CD4-positive, alpha-beta memory T cell (primary cell): ENCODE measurements at regions not wholly inside any gene's neighbourhood (a gene's known extent, or its start where the extent isn't known, plus 50 kb on each side); places are given as distances from the start of the nearest gene placed in this dataset.
A peak's percentile ranks its signal among the peaks of the same experiment; 100 is the strongest.

ENCODE experiments used
- CTCF ChIA-PET: fragments of 350-600 bp; sonication (Branson Sonifier 250); formaldehyde crosslinking; loops from one replicate; lab custom pipeline; 2021; ENCODE audit warnings: inconsistent platforms; ENCODE audit not compliant: partially characterized antibody; lab: Charles Lee
- POLR2A ChIA-PET: fragments of 350-600 bp; sonication (Branson Sonifier 250); formaldehyde crosslinking; loops from one replicate; lab custom pipeline; 2021; ENCODE audit not compliant: partially characterized antibody; lab: Charles Lee
- DNase-seq, 5 donors: peaks; one replicate each; pipeline versions ENCODE4 v3.0.0 to v3.0.0-alpha.2; 2020 to 2022; ENCODE audit warnings: mixed read lengths in 1 of 5
- H3K27ac ChIP-seq: one replicate; pipeline ENCODE4 v1.7.0; 2013; ENCODE audit warnings: low read depth, low read length
- H3K27me3 ChIP-seq: 2 replicates; pipeline ENCODE4 v1.7.0; 2013; ENCODE audit warnings: mild to moderate bottlenecking, low read length, moderate library complexity; ENCODE audit not compliant: insufficient read depth
- H3K36me3 ChIP-seq: 2 replicates; pipeline ENCODE4 v1.7.0; 2013; ENCODE audit warnings: mild to moderate bottlenecking, low read length, moderate library complexity; ENCODE audit not compliant: insufficient read depth
- H3K4me1 ChIP-seq: 2 replicates; pipeline ENCODE4 v1.7.0; 2013; ENCODE audit warnings: mild to moderate bottlenecking, low read length, moderate library complexity; ENCODE audit not compliant: insufficient read depth
- H3K4me3 ChIP-seq, 2 donors: one replicate each; pipeline ENCODE4 v1.7.0; 2013; ENCODE audit warnings: low read length in 2 of 2, mild to moderate bottlenecking in 1 of 2
- H3K9me3 ChIP-seq, 2 donors: one replicate each; pipeline ENCODE4 v1.7.0; 2013; ENCODE audit warnings: low read length in 2 of 2, control low read depth in 1 of 2; ENCODE audit not compliant: control insufficient read depth in 1 of 2
- H3K27ac Mint-ChIP-seq, 7 donors: one replicate each; pipeline ENCODE4 v1.8.0; 2020 to 2021; ENCODE audit warnings: mixed read lengths in 7 of 7, mild to moderate bottlenecking in 6 of 7, inconsistent platforms in 3 of 7, moderate library complexity in 3 of 7
- H3K27me3 Mint-ChIP-seq, 2 donors: one replicate each; pipeline ENCODE4 v1.8.0; 2020 to 2021; ENCODE audit warnings: mixed read lengths in 2 of 2
- H3K36me3 Mint-ChIP-seq, 2 donors: one replicate each; pipeline ENCODE4 v1.8.0; 2020 to 2021; ENCODE audit warnings: mixed read lengths in 2 of 2, inconsistent platforms in 1 of 2, mild to moderate bottlenecking in 1 of 2
- H3K4me1 Mint-ChIP-seq, 4 donors: one replicate each; pipeline ENCODE4 v1.8.0; 2020 to 2021; ENCODE audit warnings: mixed read lengths in 4 of 4, mild to moderate bottlenecking in 1 of 4
- H3K4me3 Mint-ChIP-seq, 8 donors: one replicate each; pipeline ENCODE4 v1.8.0; 2020 to 2021; ENCODE audit warnings: mixed read lengths in 8 of 8, mild to moderate bottlenecking in 7 of 8, moderate library complexity in 6 of 8, inconsistent platforms in 3 of 8
- H3K9me3 Mint-ChIP-seq, 8 donors: one replicate each; pipeline ENCODE4 v1.8.0; 2020 to 2021; ENCODE audit warnings: mixed read lengths in 8 of 8, mild to moderate bottlenecking in 5 of 8, inconsistent platforms in 3 of 8, moderate library complexity in 1 of 8
- intact Hi-C: fragments of 100-400 bp; cut with micrococcal nuclease; formaldehyde crosslinking; loops from one replicate; pipeline ENCODE4 v1.15.1; 2023

GRCh38 chr18:4851301-4851976 is 345.6 kb downstream of the AKAIN1 start:
- Mint-ChIP-seq H3K27me3 (no peaks in the 10 kb centered on the region), H3K9me3 (peaks cover 0 to 13% (median 7%) of the 10 kb centered on the region in 8 donors), H3K4me1 (no peaks in the 10 kb centered on the region), H3K4me3 (no peak overlapping the region), H3K36me3 (no peaks in the 10 kb centered on the region), H3K27ac (no peak overlapping the region)
- Histone ChIP-seq H3K27ac (no peak overlapping the region), H3K4me3 (no peak overlapping the region), H3K9me3 (no peaks in the 10 kb centered on the region), H3K27me3 (no peaks in the 10 kb centered on the region), H3K36me3 (no peaks in the 10 kb centered on the region), H3K4me1 (no peaks in the 10 kb centered on the region)
- CTCF ChIA-PET: no interaction called here
- no peak for DNase-seq
- intact Hi-C loops: no loop called here
- POLR2A ChIA-PET: no interaction called here

- ChIA-PET POLR2A (no interaction called here), CTCF (no interaction called here)
- no peaks in the 10 kb centered on the region for H3K27me3 ChIP-seq
- H3K4me3 Mint-ChIP-seq: no peak overlapping the region
- no peaks in the 10 kb centered on the region for H3K36me3 ChIP-seq
- H3K27me3 Mint-ChIP-seq: no peaks in the 10 kb centered on the region
- no peaks in the 10 kb centered on the region for H3K4me1 Mint-ChIP-seq
- no peak for DNase-seq
- H3K36me3 Mint-ChIP-seq: no peaks in the 10 kb centered on the region
- intact Hi-C loops: no loop called here
- H3K27ac Mint-ChIP-seq: no peak overlapping the region
- no peak overlapping the region for H3K4me3 ChIP-seq
- H3K4me1 ChIP-seq: no peaks in the 10 kb centered on the region
- H3K9me3 ChIP-seq: no peaks in the 10 kb centered on the region
- peaks cover 3 to 15% (median 11%) of the 10 kb centered on the region in 8 donors for H3K9me3 Mint-ChIP-seq
- no peak overlapping the region for H3K27ac ChIP-seq
These were observed 350.0 kb downstream of the AKAIN1 start for GRCh38 chr18:4847056-4847455.

DNA sequence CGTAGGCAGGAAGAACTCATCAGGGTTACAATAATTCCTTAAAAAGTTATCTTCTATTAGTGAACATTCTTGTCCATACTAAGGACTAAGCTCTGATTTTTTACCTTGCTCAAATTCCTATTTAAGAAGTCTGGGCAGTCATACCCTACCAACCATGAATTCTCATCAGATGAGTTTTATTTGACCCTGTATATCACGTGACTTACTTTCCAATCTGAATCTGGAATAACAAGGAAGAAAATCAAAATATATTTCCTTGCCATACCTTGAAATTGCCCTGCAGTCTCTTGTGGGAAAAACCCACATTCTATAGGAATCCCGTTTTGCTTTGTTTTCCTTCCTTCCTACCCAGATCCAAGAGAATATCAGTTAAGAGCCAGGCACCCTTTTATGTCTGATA is 352.7 kb downstream of the AKAIN1 start:
- no peaks in the 10 kb centered on the region for H3K36me3 Mint-ChIP-seq
- ChIA-PET CTCF (no interaction called here), POLR2A (no interaction called here)
- H3K4me1 Mint-ChIP-seq: no peaks in the 10 kb centered on the region
- peaks cover 0 to 14% (median 10%) of the 10 kb centered on the region in 8 donors for H3K9me3 Mint-ChIP-seq
- H3K4me3 Mint-ChIP-seq: no peak overlapping the region
- Histone ChIP-seq H3K36me3 (no peaks in the 10 kb centered on the region), H3K4me3 (no peak overlapping the region), H3K27ac (no peak overlapping the region), H3K9me3 (no peaks in the 10 kb centered on the region), H3K27me3 (no peaks in the 10 kb centered on the region), H3K4me1 (no peaks in the 10 kb centered on the region)
- intact Hi-C loops: no loop called here
- H3K27me3 Mint-ChIP-seq: no peaks in the 10 kb centered on the region
- no peak for DNase-seq
- H3K27ac Mint-ChIP-seq: no peak overlapping the region

DNA sequence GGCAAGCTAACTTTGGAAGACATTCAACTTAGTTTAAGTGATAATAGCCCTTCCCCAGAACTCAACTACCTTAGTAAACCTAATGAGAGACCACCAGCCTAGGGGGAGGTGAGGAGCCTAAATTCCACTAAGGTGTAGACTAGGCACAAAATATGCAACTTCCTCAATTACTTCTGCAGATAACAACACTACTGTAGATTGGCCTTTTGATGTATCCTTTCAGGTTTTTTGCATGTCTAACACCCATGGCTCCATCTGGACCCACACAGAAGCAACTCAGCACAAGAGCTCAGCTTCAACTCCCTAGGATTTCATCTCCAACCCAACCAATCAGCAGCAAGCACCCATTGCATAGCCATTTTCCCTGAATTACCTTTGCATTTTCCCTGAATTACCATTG is 353.3 kb downstream of the AKAIN1 start:
- DNase-seq: no peak
- ChIA-PET CTCF (no interaction called here), POLR2A (no interaction called here)
- Histone ChIP-seq H3K27ac (no peak overlapping the region), H3K36me3 (no peaks in the 10 kb centered on the region), H3K9me3 (no peaks in the 10 kb centered on the region), H3K27me3 (no peaks in the 10 kb centered on the region), H3K4me1 (no peaks in the 10 kb centered on the region), H3K4me3 (no peak overlapping the region)
- no peaks in the 10 kb centered on the region for H3K4me1 Mint-ChIP-seq
- intact Hi-C loops: no loop called here
- no peak overlapping the region for H3K4me3 Mint-ChIP-seq
- H3K27ac Mint-ChIP-seq: no peak overlapping the region
- no peaks in the 10 kb centered on the region for H3K36me3 Mint-ChIP-seq
- peaks cover 0 to 14% (median 8%) of the 10 kb centered on the region in 8 donors for H3K9me3 Mint-ChIP-seq
- no peaks in the 10 kb centered on the region for H3K27me3 Mint-ChIP-seq

DNA sequence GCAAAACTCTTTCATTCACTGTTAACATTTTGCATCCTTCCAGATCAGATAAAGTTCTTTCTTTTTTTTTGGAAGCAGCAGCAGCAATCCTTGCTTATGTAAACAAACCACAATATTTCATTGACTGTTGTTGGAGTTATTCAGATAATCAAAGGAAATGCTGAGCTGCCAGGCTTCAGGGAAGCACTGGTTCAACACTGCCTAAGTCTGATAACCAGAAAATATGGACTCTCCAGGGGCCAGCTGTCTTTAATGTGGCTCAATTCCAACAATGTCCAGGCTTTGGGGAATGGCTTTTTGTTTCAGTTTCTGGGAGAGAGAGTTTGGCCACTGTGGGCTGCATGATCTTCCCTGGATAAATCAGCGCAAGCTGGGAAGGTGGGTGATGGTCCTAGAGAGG is 354.3 kb downstream of the AKAIN1 start:
- no peaks in the 10 kb centered on the region for H3K27me3 Mint-ChIP-seq
- CTCF ChIA-PET: no interaction called here
- no peak for DNase-seq
- H3K27ac ChIP-seq: no peak overlapping the region
- no peaks in the 10 kb centered on the region for H3K27me3 ChIP-seq
- H3K9me3 Mint-ChIP-seq: peaks cover 0 to 14% (median 8%) of the 10 kb centered on the region in 8 donors
- POLR2A ChIA-PET: no interaction called here
- no peak overlapping the region for H3K4me3 Mint-ChIP-seq
- intact Hi-C loops: no loop called here
- no peak overlapping the region for H3K27ac Mint-ChIP-seq
- H3K36me3 Mint-ChIP-seq: no peaks in the 10 kb centered on the region
- no peaks in the 10 kb centered on the region for H3K4me1 ChIP-seq
- H3K4me3 ChIP-seq: no peak overlapping the region
- no peaks in the 10 kb centered on the region for H3K9me3 ChIP-seq
- H3K36me3 ChIP-seq: no peaks in the 10 kb centered on the region
- H3K4me1 Mint-ChIP-seq: no peaks in the 10 kb centered on the region

DNA sequence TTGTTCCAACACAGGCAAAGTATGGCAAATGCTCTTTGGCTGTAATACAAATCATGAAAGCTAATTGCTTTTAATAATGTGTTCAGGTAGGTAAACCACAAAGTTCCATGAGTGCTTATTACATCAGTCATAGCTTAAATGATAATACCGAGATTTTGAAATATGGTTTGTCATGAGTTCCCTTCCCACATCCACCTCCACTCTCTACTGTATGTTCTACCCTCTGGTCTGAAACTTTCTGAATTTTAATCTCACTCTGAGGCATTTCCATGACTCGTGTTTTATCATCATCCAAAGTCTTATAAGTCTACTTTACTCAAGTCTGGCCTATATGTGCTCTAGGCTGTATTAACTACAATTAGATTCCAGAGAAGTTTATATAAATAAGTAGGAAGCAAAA is 354.8 kb downstream of the AKAIN1 start:
- intact Hi-C loops: no loop called here
- Mint-ChIP-seq H3K4me1 (no peaks in the 10 kb centered on the region), H3K4me3 (no peak overlapping the region), H3K27ac (no peak overlapping the region), H3K36me3 (no peaks in the 10 kb centered on the region), H3K27me3 (no peaks in the 10 kb centered on the region), H3K9me3 (peaks cover 0 to 12% (median 7%) of the 10 kb centered on the region in 8 donors)
- Histone ChIP-seq H3K27ac (no peak overlapping the region), H3K27me3 (no peaks in the 10 kb centered on the region), H3K4me3 (no peak overlapping the region), H3K4me1 (no peaks in the 10 kb centered on the region), H3K36me3 (no peaks in the 10 kb centered on the region), H3K9me3 (no peaks in the 10 kb centered on the region)
- CTCF ChIA-PET: no interaction called here
- DNase-seq: no peak
- POLR2A ChIA-PET: no interaction called here

DNA sequence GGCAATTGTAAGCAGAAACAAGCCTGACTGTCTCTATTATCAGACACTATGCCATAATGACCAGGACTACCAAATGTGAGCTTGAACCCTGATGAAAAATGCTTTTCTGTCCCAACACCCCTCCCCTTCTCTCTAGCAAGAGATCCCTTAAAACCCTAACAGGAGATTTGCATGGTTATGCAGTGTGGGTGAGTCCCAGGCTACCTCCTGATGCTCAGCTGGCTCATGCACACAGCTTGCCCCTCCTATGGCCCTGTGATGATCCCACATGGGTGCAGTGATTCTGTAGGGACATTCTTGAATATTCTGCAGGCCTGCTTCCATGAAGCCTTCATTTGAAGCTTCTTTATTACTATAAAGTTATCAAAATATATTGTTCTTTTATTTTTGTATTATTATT is 357.4 kb downstream of the AKAIN1 start:
- Histone ChIP-seq H3K9me3 (no peaks in the 10 kb centered on the region), H3K4me3 (no peak overlapping the region), H3K4me1 (no peaks in the 10 kb centered on the region), H3K27me3 (no peaks in the 10 kb centered on the region), H3K36me3 (no peaks in the 10 kb centered on the region), H3K27ac (no peak overlapping the region)
- Mint-ChIP-seq H3K27ac (no peak overlapping the region), H3K27me3 (no peaks in the 10 kb centered on the region), H3K4me3 (no peak overlapping the region), H3K9me3 (peaks cover 0 to 8% (median 5%) of the 10 kb centered on the region in 8 donors), H3K36me3 (no peaks in the 10 kb centered on the region), H3K4me1 (no peaks in the 10 kb centered on the region)
- CTCF ChIA-PET: no interaction called here
- POLR2A ChIA-PET: no interaction called here
- intact Hi-C loops: no loop called here
- DNase-seq: no peak

GRCh38 chr18:4836141-4836540 is 360.9 kb downstream of the AKAIN1 start:
- intact Hi-C loops: no loop called here
- no peak overlapping the region for H3K27ac Mint-ChIP-seq
- H3K27me3 ChIP-seq: no peaks in the 10 kb centered on the region
- H3K4me3 ChIP-seq: no peak overlapping the region
- H3K36me3 Mint-ChIP-seq: no peaks in the 10 kb centered on the region
- no peak overlapping the region for H3K27ac ChIP-seq
- H3K4me1 Mint-ChIP-seq: no peaks in the 10 kb centered on the region
- peak overlapping the region in 1 of 8 donors; percentile 20 for H3K4me3 Mint-ChIP-seq
- ChIA-PET CTCF (no interaction called here), POLR2A (no interaction called here)
- no peaks in the 10 kb centered on the region for H3K36me3 ChIP-seq
- H3K9me3 ChIP-seq: no peaks in the 10 kb centered on the region
- H3K4me1 ChIP-seq: no peaks in the 10 kb centered on the region
- H3K9me3 Mint-ChIP-seq: peaks cover 0 to 4% (median 1%) of the 10 kb centered on the region in 8 donors
- no peaks in the 10 kb centered on the region for H3K27me3 Mint-ChIP-seq
- DNase-seq: no peak
